ENCODE measurements at regions not wholly inside any gene's neighbourhood (a gene's known extent, or its start where the extent isn't known, plus 50 kb on each side); places are given as distances from the start of the nearest gene placed in this dataset.

GRCh38 chr9:129469988-129470316, 150.9 kb downstream of the C9orf50 start:
- TF ChIP-seq RCOR1 (IDR thresholded peaks at IDR 0.05; ENCODE audit: low read length) (no peak), POLR2AphosphoS5 (IDR thresholded peaks at IDR 0.05; ENCODE audit: low read depth, low read length) (no peak), RAD21 (IDR thresholded peaks at IDR 0.05; ENCODE audit: low read length) (no peak), MXI1 (IDR thresholded peaks at IDR 0.05; ENCODE audit: low read depth, low read length) (no peak), EP300 (IDR thresholded peaks at IDR 0.05; ENCODE audit: borderline replicate concordance in 1 of 2, low read depth in 1 of 2, low read length in 1 of 2) (no peak), MEF2A (IDR thresholded peaks at IDR 0.05; ENCODE audit: borderline replicate concordance, low read depth) (no peak), NRF1 (IDR thresholded peaks at IDR 0.05; ENCODE audit: low read depth, low read length) (no peak)
- TF ChIP-seq, protein P1, sequence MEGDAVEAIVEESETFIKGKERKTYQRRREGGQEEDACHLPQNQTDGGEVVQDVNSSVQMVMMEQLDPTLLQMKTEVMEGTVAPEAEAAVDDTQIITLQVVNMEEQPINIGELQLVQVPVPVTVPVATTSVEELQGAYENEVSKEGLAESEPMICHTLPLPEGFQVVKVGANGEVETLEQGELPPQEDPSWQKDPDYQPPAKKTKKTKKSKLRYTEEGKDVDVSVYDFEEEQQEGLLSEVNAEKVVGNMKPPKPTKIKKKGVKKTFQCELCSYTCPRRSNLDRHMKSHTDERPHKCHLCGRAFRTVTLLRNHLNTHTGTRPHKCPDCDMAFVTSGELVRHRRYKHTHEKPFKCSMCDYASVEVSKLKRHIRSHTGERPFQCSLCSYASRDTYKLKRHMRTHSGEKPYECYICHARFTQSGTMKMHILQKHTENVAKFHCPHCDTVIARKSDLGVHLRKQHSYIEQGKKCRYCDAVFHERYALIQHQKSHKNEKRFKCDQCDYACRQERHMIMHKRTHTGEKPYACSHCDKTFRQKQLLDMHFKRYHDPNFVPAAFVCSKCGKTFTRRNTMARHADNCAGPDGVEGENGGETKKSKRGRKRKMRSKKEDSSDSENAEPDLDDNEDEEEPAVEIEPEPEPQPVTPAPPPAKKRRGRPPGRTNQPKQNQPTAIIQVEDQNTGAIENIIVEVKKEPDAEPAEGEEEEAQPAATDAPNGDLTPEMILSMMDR (IDR thresholded peaks at IDR 0.05) = no peak
- TF ChIP-seq, protein P2, sequence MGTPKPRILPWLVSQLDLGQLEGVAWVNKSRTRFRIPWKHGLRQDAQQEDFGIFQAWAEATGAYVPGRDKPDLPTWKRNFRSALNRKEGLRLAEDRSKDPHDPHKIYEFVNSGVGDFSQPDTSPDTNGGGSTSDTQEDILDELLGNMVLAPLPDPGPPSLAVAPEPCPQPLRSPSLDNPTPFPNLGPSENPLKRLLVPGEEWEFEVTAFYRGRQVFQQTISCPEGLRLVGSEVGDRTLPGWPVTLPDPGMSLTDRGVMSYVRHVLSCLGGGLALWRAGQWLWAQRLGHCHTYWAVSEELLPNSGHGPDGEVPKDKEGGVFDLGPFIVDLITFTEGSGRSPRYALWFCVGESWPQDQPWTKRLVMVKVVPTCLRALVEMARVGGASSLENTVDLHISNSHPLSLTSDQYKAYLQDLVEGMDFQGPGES (IDR thresholded peaks at IDR 0.05; ENCODE audit: low read depth, low read length) = no peak
